ENCODE measurements at regions not wholly inside any gene's neighbourhood (a gene's known extent, or its start where the extent isn't known, plus 50 kb on each side); places are given as distances from the start of the nearest gene placed in this dataset.

DNA sequence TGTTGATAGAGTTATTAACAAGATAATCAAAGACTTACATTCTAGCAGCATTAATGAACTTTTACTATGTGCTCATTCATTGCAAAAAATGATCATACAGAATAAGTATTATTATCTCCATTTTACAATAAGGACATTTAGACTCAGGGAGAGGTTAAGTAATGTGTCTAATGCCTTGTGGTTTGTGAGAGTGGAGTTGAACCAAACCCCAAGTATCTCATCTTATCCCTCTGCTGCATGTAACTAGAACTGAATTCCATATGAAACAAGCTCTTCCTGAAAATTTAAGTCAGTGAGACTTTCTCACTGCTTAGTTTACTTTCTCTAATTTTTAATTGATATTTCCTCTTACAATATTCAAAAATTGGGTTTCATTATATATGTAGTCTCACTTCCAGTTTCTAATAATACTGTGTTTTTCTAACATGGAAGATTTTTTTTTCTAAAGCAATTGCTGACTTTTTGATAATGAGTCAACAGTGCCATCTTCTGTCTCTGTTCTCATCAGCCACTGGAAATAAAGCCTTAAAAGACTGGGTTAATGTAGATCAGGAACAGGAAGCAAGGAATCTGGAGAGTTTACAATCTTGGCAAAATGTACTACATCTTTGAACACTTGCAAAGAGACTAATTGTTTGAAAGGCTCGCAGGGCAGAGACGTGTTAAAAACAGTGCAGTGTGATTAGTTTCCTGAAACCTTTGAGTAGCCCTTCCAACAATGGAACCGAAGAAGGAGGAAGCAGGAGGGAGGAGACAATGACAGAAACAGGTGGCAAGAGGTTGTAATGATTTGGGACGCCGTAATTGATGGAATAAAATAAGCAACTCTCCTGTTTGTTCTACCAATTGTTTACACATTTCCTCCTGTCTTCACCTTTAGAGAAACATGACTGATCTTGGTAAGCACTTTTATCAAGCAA lies 567.6 kb downstream of the MRPL39 start:
- ATAC-seq (ENCODE audit: low read depth) (0 out of 2 replicates have a peak, but pooled peaks have one; percentile 17), DNase-seq (peak; percentile 5)
- Histone ChIP-seq H2AK9ac (replicated peaks; ENCODE audit: low read depth, low read length, poor library complexity) (no peak overlapping the region), H3K4ac (ENCODE audit: low read depth, low read length) (no peak overlapping the region), H3K4me2 (ENCODE audit: low read depth, low read length) (no peak overlapping the region), H2AK5ac (ENCODE audit: low read depth, low read length) (no peak overlapping the region), H3K18ac (ENCODE audit: low read depth, low read length) (no peak overlapping the region), H3K9ac (ENCODE audit: low read depth, low read length) (no peak overlapping the region), H3K4me3 (ENCODE audit: insufficient read depth, low read depth, low read length) (no peak overlapping the region), H3K36me3 (ENCODE audit: control insufficient read depth, insufficient read depth, low read length) (no peaks in the 10 kb centered on the region), H3K9me1 (ENCODE audit: insufficient read depth, low read length) (no peaks in the 10 kb centered on the region), H2AFZ (replicated peaks; ENCODE audit: low read length, poor library complexity) (no peak overlapping the region), H2BK15ac (ENCODE audit: low read depth, low read length) (no peak overlapping the region), H3K4me1 (ENCODE audit: control insufficient read depth, insufficient read depth, low read length) (no peaks in the 10 kb centered on the region), H4K5ac (ENCODE audit: low read depth, low read length) (no peak overlapping the region), H2BK20ac (ENCODE audit: low read depth, low read length) (no peak overlapping the region), H3K79me1 (ENCODE audit: low read depth in 1 of 2, low read length in 2 of 2) (no peaks in the 10 kb centered on the region), H3K9me3 (ENCODE audit: control insufficient read depth, insufficient read depth, low read length) (no peaks in the 10 kb centered on the region), H3K56ac (ENCODE audit: extremely low read depth, insufficient read depth, low read length) (no peak overlapping the region), H3K27me3 (ENCODE audit: control insufficient read depth, insufficient read depth, low read length) (no peaks in the 10 kb centered on the region), H4K20me1 (ENCODE audit: insufficient read depth, low read length) (no peaks in the 10 kb centered on the region), H3K14ac (replicated peaks; ENCODE audit: low read depth, low read length) (no peak overlapping the region), H3K23ac (ENCODE audit: low read depth, low read length) (no peak overlapping the region), H3K27ac (ENCODE audit: insufficient read depth, low read length) (no peak overlapping the region), H2BK120ac (ENCODE audit: low read depth, low read length) (no peak overlapping the region), H4K8ac (ENCODE audit: low read depth in 2 of 2, low read length in 2 of 2) (no peak overlapping the region), H2BK5ac (ENCODE audit: low read depth, low read length, poor library complexity, severe bottlenecking) (no peak overlapping the region), H4K91ac (ENCODE audit: insufficient read depth, low read depth, low read length) (no peak overlapping the region)
- TF ChIP-seq SMC3 (IDR thresholded peaks at IDR 0.05; ENCODE audit: low read depth, low read length) (no peak), NFE2L2 (IDR thresholded peaks at IDR 0.05; ENCODE audit: low read depth, low read length) (no peak), MAFK (IDR thresholded peaks at IDR 0.05; ENCODE audit: low read depth, low read length) (no peak), POLR2A (IDR thresholded peaks at IDR 0.05; ENCODE audit: low read depth, low read length) (no peak), RFX5 (IDR thresholded peaks at IDR 0.05; ENCODE audit: low read depth, low read length) (no peak)
- TF ChIP-seq, protein P1, sequence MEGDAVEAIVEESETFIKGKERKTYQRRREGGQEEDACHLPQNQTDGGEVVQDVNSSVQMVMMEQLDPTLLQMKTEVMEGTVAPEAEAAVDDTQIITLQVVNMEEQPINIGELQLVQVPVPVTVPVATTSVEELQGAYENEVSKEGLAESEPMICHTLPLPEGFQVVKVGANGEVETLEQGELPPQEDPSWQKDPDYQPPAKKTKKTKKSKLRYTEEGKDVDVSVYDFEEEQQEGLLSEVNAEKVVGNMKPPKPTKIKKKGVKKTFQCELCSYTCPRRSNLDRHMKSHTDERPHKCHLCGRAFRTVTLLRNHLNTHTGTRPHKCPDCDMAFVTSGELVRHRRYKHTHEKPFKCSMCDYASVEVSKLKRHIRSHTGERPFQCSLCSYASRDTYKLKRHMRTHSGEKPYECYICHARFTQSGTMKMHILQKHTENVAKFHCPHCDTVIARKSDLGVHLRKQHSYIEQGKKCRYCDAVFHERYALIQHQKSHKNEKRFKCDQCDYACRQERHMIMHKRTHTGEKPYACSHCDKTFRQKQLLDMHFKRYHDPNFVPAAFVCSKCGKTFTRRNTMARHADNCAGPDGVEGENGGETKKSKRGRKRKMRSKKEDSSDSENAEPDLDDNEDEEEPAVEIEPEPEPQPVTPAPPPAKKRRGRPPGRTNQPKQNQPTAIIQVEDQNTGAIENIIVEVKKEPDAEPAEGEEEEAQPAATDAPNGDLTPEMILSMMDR (conservative IDR thresholded peaks at IDR 0.05; ENCODE audit: low read depth, low read length), result peak; percentile 18; the same call in 1 of the 2 replicates
- no CpG with 5 or more reads among the region's 5 CpGs for WGBS, 2 experiments (ENCODE audit: extremely low coverage in 2 of 2, insufficient read length in 1 of 2)
- dilution Hi-C loops (cut with HindIII; ENCODE audit: low sequenced_read_pairs, unreplicated experiment) (no loop called here), intact Hi-C loops (cut with micrococcal nuclease) (no loop called here), in situ Hi-C loops (cut with MboI; ENCODE audit: low sequenced_read_pairs) (no loop called here)
- BruUV-seq (replicated peaks), result no TSS peak
- POLR2A ChIA-PET (ENCODE audit: unreplicated experiment), result no interaction called here
- CTCF ChIA-PET, result no interaction called here

All from IMR-90 (cell line).